Stomach (tissue), 4 donors: ENCODE measurements at regions not wholly inside any gene's neighbourhood (a gene's known extent, or its start where the extent isn't known, plus 50 kb on each side); places are given as distances from the start of the nearest gene placed in this dataset.

Experiments used
- CTCF ChIP-seq, 7 experiments: fragments of 450-650 bp in 4 of 7; fragments of 200-600 bp in 3 of 7; sonication (generic) in 3 of 7; IDR thresholded peaks; one replicate each; pipeline ENCODE4 v1.5.1; 2016 to 2019; ENCODE audit warnings: antibody characterized with exemption in 7 of 7, control low read depth in 2 of 7, mild to moderate bottlenecking in 1 of 7
- EP300 ChIP-seq: sonication (generic); formaldehyde crosslinking; IDR thresholded peaks from one replicate; pipeline ENCODE4 v1.6.1; 2017; ENCODE audit warnings: antibody characterized with exemption
- POLR2A ChIP-seq, 4 donors: fragments of 450-650 bp; IDR thresholded peaks; one replicate each; pipeline ENCODE4 v1.6.1; 2016; ENCODE audit warnings: antibody characterized with exemption in 4 of 4, control low read depth in 2 of 4, mild to moderate bottlenecking in 1 of 4, moderate library complexity in 1 of 4

DNA sequence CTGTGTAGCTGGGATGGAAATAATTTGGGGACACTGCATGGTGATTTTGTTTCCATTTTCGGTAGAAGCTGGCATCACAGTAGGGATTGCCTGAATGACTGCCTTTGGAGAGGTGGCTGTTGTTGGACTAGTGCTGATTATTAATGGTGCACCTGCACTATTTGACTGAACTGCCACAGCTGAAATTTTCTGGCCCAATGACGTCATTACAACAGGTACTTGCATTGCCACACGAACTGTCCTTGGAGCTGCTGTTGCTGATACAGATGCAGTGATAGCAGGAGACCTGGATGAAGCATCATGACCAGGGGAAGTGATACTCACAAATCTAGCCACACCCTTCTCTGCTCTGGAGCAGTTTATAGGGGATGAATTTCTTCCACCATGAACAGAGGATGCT is 95.6 kb upstream of the FOXC1 start:
- TF ChIP-seq POLR2A (IDR thresholded peaks at IDR 0.05) (no peak), EP300 (no peak), CTCF (IDR thresholded peaks at IDR 0.05) (no peak)
